ENCODE measurements at regions not wholly inside any gene's neighbourhood (a gene's known extent, or its start where the extent isn't known, plus 50 kb on each side); places are given as distances from the start of the nearest gene placed in this dataset.

GRCh38 chr17:77458202-77459017 lies 317.6 kb downstream of the SEC14L1 start:
- DNase-seq = peak; percentile 61
- ATAC-seq = peak; percentile 3

GRCh38 chr17:77459018-77459755 lies 318.4 kb downstream of the SEC14L1 start:
- DNase-seq = peak; percentile 51
- no peak for ATAC-seq

- DNase-seq (no peak), ATAC-seq (no peak)
Measured at GRCh38 chr17:77460514-77461046, 319.8 kb downstream of the SEC14L1 start.

GRCh38 chr17:77461277-77462057 lies 320.7 kb downstream of the SEC14L1 start:
- ATAC-seq = no peak

GRCh38 chr17:77462090-77462489 lies 321.3 kb downstream of the SEC14L1 start:
- ATAC-seq (no peak), DNase-seq (no peak)

More at GRCh38 chr17:77461277-77462057, 320.7 kb downstream of the SEC14L1 start:
- DNase-seq = no peak

- DNase-seq = peak; percentile 28
- no peak for ATAC-seq
Measured at GRCh38 chr17:77462553-77463497, 322.1 kb downstream of the SEC14L1 start.

GRCh38 chr17:77464988-77465357 lies 324.2 kb downstream of the SEC14L1 start:
- ATAC-seq (no peak), DNase-seq (no peak)

- DNase-seq = peak; percentile 81
Measured at GRCh38 chr17:77465358-77466041, 324.7 kb downstream of the SEC14L1 start.

GRCh38 chr17:77466140-77466539 lies 325.4 kb downstream of the SEC14L1 start:
- no peak for DNase-seq
- ATAC-seq = no peak

More at GRCh38 chr17:77465358-77466041, 324.7 kb downstream of the SEC14L1 start:
- ATAC-seq = peak; percentile 87

GRCh38 chr17:77466596-77467223 lies 325.9 kb downstream of the SEC14L1 start:
- DNase-seq (no peak), ATAC-seq (no peak)

GRCh38 chr17:77467521-77467920 lies 326.8 kb downstream of the SEC14L1 start:
- no peak for DNase-seq
- no peak for ATAC-seq

- ATAC-seq (no peak), DNase-seq (no peak)
Measured at GRCh38 chr17:77468897-77469296, 328.1 kb downstream of the SEC14L1 start.

- DNase-seq (no peak), ATAC-seq (no peak)
Measured at GRCh38 chr17:77470330-77470786, 329.6 kb downstream of the SEC14L1 start.

- DNase-seq = no peak
- no peak for ATAC-seq
Measured at GRCh38 chr17:77470800-77471733, 330.3 kb downstream of the SEC14L1 start.

- ATAC-seq (no peak), DNase-seq (no peak)
Measured at GRCh38 chr17:77471984-77472461, 331.3 kb downstream of the SEC14L1 start.

GRCh38 chr17:77472468-77473310 lies 331.9 kb downstream of the SEC14L1 start:
- ATAC-seq = peak; percentile 58

GRCh38 chr17:77473615-77474226 lies 333.0 kb downstream of the SEC14L1 start:
- DNase-seq = no peak
- peak; percentile 11 for ATAC-seq

More at GRCh38 chr17:77472468-77473310, 331.9 kb downstream of the SEC14L1 start:
- DNase-seq = no peak

Data from stimulated activated naive CD8-positive, alpha-beta T cell treated with anti-CD3 and anti-CD28 coated beads, Interleukin-15, Interleukin-2, amounts not matched to agents 100 U/mL and 50 U/mL, for 24 hours (primary cell).